ENCODE measurements at regions not wholly inside any gene's neighbourhood (a gene's known extent, or its start where the extent isn't known, plus 50 kb on each side); places are given as distances from the start of the nearest gene placed in this dataset.
"Not testable (repeated sequence)": the region's sequence is repeated elsewhere in the genome, so short reads cannot be mapped to it uniquely, and the experiment has no call there.

DNA sequence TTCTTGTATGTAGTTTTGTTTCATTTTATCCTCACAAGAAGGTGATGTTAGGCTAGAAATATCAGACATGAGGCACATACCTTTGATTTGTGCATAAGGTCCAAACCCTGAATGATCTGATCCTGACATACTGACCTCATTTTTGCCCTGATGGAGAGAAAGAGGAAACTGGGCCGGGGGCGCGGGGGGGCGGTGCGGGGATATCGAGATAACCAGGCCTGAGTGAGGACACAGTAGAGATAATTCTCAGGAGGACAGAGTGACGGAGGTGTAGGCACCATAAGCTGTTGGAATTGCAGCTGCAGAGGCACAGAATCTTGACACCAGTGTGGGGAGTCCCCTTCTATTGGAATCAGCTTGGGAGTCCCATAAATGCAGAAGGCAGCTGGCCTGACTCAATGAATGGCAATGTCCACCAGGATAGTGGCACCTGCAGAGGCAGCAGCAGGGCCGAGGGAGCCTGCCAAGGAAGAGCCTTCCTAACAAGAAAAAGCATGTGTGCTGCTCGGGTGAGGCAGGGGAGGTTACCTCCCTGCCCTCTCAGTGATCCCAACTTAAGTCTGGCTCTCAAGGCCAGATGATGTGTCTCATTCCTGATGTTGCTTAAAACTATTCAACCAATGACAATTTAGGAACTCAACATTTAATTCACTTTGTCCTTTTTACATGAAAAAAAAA is 234.3 kb upstream of the MSX2 start:
- DNase-seq (ENCODE audit: low spot score): no peak

DNA sequence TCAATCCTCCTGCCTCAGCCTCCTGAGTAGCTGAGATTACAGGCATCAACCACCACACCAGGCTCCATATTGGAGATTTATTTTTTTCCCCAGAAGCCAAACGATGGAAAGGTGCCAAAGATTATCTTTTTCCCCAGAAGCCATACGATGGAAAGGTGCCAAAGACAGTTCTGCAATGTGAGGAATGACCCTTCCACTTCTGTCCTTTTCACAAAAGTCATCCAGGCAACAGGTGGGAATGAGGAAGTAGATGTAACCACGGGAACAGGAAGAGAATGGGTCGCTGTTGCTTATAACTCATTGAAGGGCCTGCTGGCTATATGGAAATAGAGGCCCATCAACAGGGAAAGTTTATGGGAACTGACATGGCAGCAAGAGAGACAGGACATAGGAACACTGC is 233.7 kb upstream of the MSX2 start:
- DNase-seq (ENCODE audit: low spot score): no peak

DNA sequence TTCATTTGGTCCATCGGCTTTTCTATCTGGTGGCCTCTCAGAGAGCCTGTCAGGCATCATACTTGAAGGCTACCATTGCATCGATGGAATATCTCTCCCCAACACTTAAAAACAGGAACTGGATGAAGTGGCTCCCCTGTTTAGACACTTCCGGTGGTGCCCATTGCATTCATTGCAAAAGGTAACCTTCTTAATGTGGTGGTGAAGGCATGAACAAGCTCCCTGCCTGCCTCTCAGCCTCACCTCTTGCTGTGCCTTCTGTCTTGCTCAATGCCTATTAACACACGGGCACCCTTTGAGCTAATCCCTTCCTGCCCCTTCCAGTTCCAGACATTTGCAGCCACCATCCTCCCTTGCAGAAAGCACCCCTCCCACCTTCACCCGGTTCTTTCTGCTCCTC is 233.1 kb upstream of the MSX2 start:
- DNase-seq (ENCODE audit: low spot score): no peak

DNA sequence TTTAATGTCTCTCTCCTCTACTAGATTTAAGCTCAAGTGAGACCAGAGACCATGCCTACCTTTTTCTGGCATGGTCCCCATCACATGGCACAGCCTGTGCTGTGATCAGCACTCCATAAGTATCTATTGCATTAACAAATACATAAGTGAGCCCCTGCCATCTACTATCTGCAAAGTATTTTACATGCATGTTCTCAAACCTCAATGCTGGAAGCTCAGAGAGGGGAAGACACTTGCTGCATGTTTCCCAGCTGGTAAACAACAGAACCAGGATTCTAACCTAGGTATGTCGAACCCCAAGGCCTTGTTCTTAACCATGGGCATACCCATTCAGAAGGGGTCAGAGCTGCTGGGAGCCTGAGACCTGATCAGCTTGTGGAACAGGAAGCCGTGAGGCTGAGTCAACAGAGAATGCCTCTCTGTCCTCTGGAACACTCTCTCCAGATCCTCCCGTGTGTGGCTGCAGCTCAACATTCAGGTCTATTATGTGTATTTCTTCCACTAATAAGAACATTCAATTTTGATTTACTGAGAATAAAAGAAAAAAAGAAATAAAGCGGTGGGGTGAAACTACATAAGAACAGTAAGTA is 232.5 kb upstream of the MSX2 start:
- DNase-seq (ENCODE audit: low spot score): no peak

DNA sequence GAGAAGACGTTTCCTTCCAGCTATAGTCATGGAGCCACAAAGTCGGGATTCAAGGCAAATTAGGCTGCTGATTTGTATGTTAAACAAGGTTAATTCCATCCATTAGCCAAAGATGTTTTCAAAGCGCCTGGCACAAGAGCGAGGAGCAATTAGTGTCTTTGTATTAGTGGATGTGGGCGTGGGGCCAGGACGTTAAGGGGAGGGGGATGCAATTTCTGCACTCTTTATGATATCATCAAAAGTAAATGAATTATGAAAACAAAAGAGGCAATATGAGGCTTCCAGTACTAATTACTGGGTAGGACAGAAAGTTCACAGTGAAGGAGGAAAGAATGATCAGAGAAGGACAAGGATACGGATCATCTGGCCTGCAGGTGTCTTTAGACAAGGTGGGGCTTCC is 230.9 kb upstream of the MSX2 start:
- no peak for DNase-seq (ENCODE audit: low spot score)

DNA sequence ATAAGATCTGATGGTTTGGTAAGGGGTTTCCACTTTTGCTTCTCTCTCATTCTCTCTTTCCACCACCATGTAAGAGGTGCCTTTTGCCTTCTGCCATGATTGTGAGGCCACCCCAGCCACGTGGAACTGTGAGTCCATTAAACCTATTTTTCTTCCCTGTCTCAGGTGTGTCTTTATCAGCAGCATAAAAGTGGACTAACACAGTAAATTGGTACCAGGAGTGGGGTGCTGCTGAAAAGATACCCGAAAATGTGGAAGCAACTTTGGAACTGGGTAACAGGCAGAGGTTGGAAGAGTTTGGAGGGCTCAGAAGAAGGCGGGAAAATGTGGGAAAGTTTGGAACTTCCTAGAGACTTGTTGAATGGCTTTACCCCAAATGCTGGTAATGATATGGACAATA is 226.4 kb upstream of the MSX2 start:
- DNase-seq (ENCODE audit: low spot score): not testable (repeated sequence)

DNA sequence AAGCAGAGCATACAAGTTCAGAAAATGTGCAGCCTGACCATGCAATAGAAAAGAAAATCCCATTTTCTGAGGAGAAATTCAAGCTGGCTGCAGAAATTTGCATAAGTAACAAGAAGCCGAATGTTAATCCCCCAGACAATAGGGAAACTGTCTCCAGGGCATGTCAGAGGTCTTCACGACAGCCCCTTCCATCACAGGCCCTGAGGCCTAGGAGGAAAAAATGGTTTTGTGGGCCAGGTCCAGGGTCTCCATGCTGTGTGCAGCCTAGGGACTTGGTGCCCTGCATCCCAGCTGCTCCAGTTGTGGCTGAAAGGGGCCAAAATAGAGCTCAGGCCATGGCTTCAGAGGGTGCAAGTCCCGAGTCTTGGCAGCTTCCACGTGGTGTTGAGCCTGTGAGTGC is 225.8 kb upstream of the MSX2 start:
- DNase-seq (ENCODE audit: low spot score): not testable (repeated sequence)

DNA sequence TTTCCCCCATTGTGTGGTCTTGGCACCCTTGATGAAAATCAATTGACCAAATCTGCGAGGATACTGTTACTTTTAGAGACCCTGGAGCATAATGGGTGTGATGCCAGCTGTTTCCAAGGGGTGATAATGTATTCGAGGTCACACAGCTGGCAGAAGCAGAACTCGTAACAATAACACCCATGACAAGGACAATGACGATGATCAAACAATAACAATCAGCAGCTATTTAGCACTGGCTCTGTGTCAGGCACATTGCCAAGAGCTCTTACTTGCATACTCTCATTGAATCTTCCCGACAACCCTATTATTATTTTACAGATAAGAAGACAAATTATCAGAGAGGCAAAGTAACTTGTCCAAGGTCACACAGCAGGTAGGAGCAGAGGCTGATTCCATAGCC is 223.7 kb upstream of the MSX2 start:
- no peak for DNase-seq (ENCODE audit: low spot score)

DNA sequence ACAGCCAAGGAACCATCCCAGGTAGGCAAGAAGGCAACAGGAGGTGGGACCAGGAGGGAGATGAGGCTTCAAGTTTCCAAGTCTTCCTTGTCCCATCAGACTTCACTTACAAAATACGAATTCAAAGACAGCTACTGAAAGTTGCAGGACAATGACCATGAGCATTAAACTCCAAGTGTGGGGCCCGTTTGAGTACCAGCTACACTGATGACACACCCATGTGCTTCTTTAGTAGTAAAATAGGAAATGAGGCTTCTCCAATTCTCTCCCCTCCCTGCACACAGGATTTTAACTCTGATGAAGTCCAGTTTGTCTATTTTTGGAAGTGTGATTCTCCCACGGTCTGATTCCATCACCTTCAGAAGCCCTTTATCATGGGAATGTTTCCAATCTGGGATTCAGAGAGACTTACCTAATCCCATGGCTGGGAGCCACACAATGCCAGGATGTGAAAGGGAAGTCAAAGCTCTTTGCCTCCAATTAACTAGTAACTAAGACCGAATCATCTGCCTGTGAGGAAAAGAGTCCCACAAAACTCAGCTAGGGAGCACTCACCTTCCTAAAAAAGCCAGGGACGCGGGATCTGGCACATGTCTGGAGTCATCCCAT is 222.8 kb upstream of the MSX2 start:
- no peak for DNase-seq (ENCODE audit: low spot score)

DNA sequence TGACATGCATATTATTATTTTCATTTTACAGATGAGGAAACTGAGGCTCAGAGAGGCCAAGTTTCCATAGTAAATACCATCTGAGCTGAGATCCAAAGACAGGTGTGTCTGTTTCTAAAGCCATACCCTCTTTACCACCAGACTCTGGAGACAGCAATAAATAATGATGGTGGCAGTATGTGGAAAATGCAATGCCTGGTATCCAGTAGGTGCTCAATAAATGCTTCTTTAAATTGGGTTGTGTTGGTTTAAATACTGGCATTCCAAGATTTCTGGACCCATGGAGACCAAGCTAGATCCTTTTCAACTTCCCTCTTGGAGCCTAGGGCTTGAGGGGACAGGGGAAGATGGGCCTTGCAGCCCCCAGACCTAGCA is 221.3 kb upstream of the MSX2 start:
- DNase-seq (ENCODE audit: low spot score): no peak

DNA sequence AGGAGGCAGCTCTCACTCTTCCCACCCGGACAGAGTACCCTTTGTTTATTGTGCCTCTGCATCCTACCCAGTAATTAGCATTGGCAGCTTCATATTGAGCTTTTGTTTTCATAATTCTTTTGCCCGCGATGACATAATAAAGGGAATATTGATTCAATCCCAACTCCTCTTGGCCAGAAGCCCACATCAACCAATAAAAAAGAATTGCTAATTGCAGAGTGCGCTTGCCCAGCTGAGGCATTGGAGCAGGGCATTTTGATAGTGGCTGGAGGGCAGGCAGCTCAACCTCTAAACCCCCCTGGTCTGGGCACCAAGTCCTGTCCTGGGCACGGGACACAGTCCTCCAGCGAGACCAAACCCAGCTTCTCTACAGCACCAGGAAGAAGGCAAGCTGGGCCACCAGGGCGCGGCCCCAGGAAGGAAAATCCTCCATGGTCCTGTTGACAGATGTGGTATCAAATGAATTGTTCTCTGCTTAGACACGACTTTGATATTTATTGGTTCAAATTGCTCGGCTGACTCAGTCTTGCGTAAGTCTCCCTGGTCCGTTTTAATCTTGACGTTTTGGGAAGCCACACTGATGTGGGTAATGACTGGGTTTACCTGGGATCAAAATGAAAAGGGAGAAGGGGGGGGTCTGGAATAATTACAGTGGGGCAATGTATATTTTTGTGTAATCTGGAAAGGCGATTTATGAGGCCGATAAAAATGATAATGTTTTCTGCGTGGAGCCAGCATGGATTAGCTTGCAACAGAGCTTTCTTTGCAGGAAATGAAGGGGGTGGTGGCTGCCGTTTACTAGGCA is 220.7 kb upstream of the MSX2 start:
- DNase-seq (ENCODE audit: low spot score): no peak

DNA sequence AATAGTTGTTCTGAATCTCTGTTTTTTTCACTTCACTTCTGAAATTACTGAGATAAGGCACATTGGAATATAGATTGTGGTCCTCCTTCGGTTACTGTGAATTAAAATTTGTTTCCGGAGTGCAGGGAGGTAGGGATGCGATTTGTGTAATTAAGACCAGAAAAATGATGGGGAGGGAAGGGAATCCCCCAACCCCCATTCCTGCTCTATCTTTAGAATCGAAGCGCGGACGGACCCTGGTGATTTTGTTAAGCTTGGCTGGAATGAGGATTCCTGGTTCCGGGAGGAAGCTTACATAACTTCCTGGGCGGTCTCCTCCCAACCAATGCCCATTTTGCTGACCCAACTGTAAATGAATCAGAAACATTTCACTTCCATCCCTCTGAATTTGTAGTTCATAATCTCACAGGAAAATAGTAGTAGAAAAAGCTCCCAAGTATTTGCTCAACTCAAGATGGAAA is 220.1 kb upstream of the MSX2 start:
- DNase-seq (ENCODE audit: low spot score): no peak

DNA sequence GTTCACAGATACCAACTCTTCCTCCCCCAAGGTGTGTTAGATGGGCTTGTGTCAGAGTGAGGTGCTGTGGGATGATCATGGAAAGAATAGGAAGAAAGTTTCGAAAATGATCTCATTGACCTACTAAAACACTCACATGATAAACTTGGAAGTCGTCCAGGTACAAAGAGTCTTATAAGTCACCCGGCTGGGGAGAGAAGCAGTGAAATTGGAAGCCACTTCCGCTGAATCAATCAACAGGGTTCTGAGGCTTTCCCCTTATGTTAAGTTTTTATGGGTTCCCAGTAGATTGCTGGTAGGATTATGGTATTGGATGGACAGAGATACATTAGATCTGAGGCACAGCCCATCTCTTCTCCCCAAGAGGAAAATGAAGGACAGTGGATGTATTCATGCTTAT is 218.8 kb upstream of the MSX2 start:
- no peak for DNase-seq (ENCODE audit: low spot score)

DNA sequence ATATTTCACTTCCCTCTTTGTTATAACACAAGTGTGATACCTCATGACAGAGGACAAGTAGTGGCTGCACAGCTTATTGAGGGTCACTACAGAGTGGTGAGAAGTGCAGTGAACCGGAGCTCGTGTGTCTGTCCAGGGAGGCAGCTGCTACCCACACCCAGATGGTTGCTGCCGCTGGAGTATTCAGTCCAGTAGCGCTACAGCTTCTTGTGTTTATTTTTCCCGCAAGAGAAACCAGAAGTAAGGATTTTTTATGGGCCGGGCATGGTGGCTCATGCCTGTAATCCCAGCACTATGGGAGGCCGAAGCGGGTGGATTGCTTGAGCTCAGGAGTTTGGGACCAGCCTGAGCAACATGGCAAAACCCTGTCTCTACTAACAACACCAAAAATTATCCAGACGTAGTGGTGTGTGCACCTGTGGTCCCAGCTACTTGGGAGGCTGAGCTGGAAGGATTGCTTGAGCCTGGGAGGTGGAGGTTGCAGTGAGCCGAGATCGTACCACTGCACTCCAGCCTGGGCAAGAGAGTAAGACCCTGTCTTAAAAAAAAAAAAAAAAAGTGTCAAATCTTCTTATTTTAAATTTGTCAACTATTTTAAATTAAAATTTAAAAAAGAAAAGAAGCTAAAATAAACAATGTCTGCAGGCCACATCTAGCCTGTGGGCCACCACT is 213.5 kb upstream of the MSX2 start:
- DNase-seq (ENCODE audit: low spot score): not testable (repeated sequence)

DNA sequence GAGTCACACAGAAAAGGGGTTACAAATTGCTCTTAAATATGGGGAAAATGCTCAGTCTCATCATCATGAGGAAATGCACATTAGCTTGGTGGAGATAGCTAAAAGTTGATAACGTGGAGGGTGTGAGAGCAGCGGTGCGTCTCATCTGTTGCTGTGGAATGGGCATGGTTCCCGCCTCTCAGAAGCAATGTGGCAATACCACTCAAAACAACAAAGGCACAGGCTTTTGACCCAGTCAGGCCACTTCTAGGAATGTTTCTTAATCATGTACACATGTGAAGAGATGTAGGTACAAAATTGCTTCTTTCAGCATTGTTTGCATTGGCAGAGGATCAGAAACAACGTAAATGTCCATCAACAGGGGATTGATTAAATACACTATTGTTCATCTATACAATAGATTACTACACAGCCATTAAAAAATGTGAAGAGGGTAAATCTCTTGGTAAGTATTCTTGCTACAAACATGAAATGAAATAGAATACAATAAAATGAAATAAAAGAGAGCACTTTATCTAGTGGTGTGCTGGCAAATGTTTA is 212.6 kb upstream of the MSX2 start:
- no peak for DNase-seq (ENCODE audit: low spot score)

DNA sequence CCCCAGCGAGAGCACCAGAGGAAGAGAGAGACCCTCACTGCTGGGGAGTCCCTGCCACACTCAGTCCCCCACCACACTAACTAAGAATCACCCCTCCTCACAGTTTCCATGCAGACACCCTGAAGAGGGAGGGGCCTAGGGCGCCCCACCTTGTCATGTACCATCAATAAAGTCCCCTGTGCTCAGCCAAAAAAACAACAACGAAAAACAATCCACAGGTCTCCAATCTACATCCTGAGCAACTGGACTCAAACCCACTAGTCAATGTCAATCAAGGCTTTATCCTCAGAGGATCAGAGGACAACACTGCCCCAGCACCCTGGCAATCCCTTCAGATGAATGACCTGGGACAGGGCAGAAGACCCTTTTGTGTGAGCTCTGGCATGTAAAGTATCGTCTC is 210.1 kb upstream of the MSX2 start:
- no peak for DNase-seq (ENCODE audit: low spot score)

DNA sequence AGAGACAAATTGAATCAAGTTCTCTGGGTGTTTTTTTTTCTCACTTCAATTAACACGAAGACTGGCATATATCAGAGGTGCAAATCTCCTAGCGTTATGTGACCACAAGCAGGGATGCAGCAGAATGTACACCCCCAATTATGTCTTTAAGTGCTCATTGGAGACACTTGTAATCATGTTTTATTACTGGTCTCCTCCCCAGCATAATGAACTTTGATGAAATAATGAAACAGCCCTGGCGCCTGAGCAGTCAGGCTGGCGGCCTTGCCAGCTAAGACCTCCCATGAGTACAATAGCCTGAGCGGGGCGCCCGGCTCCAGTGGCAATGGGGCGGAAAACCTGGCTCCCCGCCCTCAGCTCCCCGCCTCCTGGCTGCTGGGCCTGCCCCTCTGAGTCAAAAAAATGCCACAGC is 209.4 kb upstream of the MSX2 start:
- no peak for DNase-seq (ENCODE audit: low spot score)

DNA sequence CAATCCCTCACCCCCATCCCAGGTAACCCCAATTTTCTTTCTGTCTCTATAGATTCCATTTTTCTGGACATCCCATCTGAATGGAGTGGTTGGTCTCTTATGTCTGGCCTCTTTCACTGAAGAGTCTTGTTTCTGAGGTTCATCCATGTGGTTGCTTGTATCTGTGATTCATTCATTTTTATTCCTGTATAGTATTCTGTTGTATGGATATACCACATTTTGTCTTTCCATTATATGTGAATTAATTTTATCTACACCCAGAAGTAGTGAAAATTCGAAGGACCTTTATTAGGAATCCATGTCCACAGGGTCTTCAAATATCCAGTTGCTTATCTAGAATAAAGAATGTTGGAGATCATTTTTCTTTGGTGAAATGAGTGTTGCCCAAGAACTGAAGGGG is 207.6 kb upstream of the MSX2 start:
- no peak for DNase-seq (ENCODE audit: low spot score)

DNA sequence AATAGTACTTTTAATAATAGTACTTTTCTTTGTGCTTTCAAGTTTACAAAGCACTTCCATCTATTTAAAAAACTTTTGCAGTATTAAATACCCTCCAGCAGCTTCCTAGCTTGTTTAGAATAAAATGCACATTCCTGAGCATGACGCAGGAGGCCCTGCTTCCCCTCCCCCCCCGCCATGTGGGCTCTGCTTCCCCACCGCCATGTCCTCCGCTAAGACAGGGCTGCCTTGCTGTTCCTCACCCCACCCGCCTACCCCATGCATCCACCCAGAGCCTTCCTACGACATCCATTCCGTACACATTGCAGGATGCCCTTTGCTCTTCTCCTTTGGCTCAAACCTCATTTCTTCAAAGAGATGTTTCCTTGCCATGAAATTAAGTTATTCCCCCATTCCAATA is 205.9 kb upstream of the MSX2 start:
- no peak for DNase-seq (ENCODE audit: low spot score)

DNA sequence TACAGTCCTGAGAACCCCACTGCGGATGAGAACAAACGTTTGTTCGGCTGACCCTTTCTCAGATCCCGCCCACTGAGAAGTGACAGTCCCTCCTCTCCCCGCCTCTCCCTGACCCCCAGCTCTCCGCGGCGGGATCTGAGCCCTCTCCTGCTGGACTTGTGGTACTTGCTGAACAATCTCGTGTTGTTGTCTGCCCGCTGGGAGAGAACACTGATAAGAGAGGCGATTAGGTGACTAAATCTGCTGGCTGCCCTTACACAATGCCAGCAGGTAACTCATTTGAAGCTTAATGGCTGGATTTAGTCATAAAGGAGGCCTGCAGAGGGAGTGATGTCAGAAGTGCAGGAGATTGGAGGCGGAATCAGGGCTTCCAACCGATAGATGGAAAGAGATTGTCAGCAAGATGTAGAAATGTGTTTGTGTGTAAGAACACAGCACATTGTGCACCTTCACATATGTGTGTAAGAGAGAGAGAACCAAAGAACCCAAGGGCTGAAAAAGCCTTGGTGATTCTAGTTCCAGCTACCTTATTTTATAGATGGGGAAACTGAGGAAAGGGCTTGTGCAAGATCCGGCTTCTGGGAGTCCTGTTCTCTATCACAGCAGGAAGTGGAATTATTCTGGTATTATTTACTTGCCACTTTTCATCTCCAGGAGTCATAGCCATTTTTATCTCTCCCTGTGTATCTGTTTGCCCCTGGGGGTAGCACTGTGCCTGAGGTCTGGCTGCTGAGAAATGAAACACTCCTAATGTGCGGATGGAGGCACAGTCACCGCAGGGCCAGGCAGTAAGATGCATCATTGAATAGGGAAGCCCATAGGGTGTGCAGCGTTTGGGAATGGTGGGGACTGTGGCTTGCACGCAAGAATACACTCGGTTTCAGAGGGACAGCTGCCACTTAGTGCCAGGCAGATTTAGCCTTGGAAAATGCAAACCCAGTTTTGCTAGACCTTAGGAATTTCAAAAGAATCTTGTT is 203.7 kb upstream of the MSX2 start:
- DNase-seq (ENCODE audit: low spot score): no peak

DNA sequence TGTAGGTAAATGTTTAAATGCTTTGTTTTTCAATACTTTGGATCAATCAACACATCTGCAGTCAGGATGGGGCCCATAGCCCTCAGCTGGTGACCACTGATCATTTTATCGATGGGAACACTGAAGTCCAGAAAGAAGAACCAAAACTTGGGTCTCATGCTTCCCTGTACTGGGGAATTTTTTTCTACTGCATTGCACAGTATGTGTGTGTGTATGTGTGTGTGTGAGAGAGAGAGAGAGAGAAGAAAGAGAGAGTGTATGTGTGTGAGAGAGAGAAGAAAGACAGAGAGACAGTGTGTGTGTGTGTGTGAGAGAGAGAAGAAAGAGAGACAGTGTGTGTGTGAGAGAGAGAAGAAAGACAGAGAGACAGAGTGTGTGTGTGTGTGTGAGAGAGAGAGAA is 202.9 kb upstream of the MSX2 start:
- no peak for DNase-seq (ENCODE audit: low spot score)

All from kidney capillary endothelial cell (primary cell).